SK-N-SH (cell line): ENCODE measurements at regions not wholly inside any gene's neighbourhood (a gene's known extent, or its start where the extent isn't known, plus 50 kb on each side); places are given as distances from the start of the nearest gene placed in this dataset.

Experiments used
- CTCF ChIA-PET: fragments of 300-600, 350-600 bp; formaldehyde crosslinking; extraction: SDS; loops from one replicate; lab custom pipeline; 2021; lab: Yijun Ruan, JAX
- POLR2A ChIA-PET: fragments of 350-600 bp; sonication (Branson Sonifier 250); formaldehyde crosslinking; extraction: SDS; loops from one replicate; lab custom pipeline; 2020; ENCODE audit warnings: antibody characterized with exemption, inconsistent platforms; lab: Yijun Ruan, JAX
- DNase-seq: peaks from one replicate; pipeline ENCODE4 v3.0.0; 2012
- H2AFZ ChIP-seq: fragments of 200-600 bp; sonication (generic); 2 replicates; pipeline ENCODE4 v1.8.1; 2016; ENCODE audit warnings: antibody characterized with exemption, mild to moderate bottlenecking, low read depth
- H3F3A ChIP-seq: fragments of 200-600 bp; sonication (generic); replicated peaks from 2 replicates; pipeline ENCODE3; 2016; ENCODE audit warnings: antibody characterized with exemption, mild to moderate bottlenecking; ENCODE audit not compliant: insufficient read depth
- H3K27ac ChIP-seq, 2 experiments: fragments of 200-500 bp in 1 of 2; fragments of 200-600 bp in 1 of 2; sonication (Bioruptor generic) in 1 of 2; sonication (generic), shearing (Covaris generic) in 1 of 2; 2 replicates each; pipeline versions ENCODE4 v1.5.1 to v1.6.1; 2014 to 2016; ENCODE audit warnings: low read depth in 2 of 2, inconsistent platforms in 1 of 2, low read length in 1 of 2, mild to moderate bottlenecking in 1 of 2, mixed read lengths in 1 of 2
- H3K27me3 ChIP-seq: fragments of 200-600 bp; sonication (generic), shearing (Covaris generic); 2 replicates; pipeline ENCODE4 v1.6.1; 2016; ENCODE audit warnings: mixed run types; ENCODE audit not compliant: insufficient read depth
- H3K36me3 ChIP-seq, 2 experiments: fragments of 200-500 bp in 1 of 2; fragments of 200-600 bp in 1 of 2; sonication (Bioruptor generic) in 1 of 2; sonication (generic) in 1 of 2; replicated peaks in 1 of 2; 2 replicates each; pipeline versions ENCODE3 to v1.5.1; 2014 to 2016; ENCODE audit warnings: low read length in 1 of 2, mild to moderate bottlenecking in 1 of 2; ENCODE audit not compliant: insufficient read depth in 2 of 2, control insufficient read depth in 1 of 2
- H3K4me1 ChIP-seq, 2 experiments: fragments of 200-500 bp in 1 of 2; fragments of 200-600 bp in 1 of 2; sonication (Bioruptor generic) in 1 of 2; sonication (generic), shearing (Covaris generic) in 1 of 2; 2 replicates each; pipeline versions ENCODE4 v1.5.1 to v1.6.1; 2014 to 2016; ENCODE audit warnings: low read depth in 1 of 2, low read length in 1 of 2, mixed run types in 1 of 2; ENCODE audit not compliant: insufficient read depth in 2 of 2, control insufficient read depth in 1 of 2
- H3K4me2 ChIP-seq: fragments of 200-600 bp; sonication (generic), shearing (Covaris generic); 2 replicates; pipeline ENCODE4 v1.6.1; 2017; ENCODE audit warnings: mixed run types
- H3K4me3 ChIP-seq, 2 experiments: fragments of 200-500 bp in 1 of 2; fragments of 200-600 bp in 1 of 2; sonication (Bioruptor generic) in 1 of 2; sonication (generic), shearing (Covaris generic) in 1 of 2; 2 replicates each; pipeline versions ENCODE4 v1.5.1 to v1.8.1; 2014 to 2016; ENCODE audit warnings: low read depth in 2 of 2, inconsistent platforms in 1 of 2, low read length in 1 of 2, mild to moderate bottlenecking in 1 of 2, mixed read lengths in 1 of 2, moderate library complexity in 1 of 2
- H3K79me2 ChIP-seq: fragments of 200-600 bp; sonication (generic); 2 replicates; pipeline ENCODE4 v1.8.1; 2017; ENCODE audit warnings: mild to moderate bottlenecking; ENCODE audit not compliant: insufficient read depth
- H3K9ac ChIP-seq: fragments of 200-600 bp; sonication (generic); 2 replicates; pipeline ENCODE4 v1.6.1; 2017; ENCODE audit warnings: mixed run types
- H3K9me2 ChIP-seq: fragments of 200-600 bp; sonication (generic); 2 replicates; pipeline ENCODE4 v1.6.1; 2017; ENCODE audit warnings: mixed run types
- H3K9me3 ChIP-seq: fragments of 200-600 bp; sonication (generic); 2 replicates; pipeline ENCODE4 v1.6.1; 2017; ENCODE audit warnings: mixed run types, mild to moderate bottlenecking, moderate library complexity
- H4K20me1 ChIP-seq: fragments of 200-600 bp; sonication (generic); 2 replicates; pipeline ENCODE4 v1.6.1; 2017; ENCODE audit warnings: mild to moderate bottlenecking, mixed run types; ENCODE audit not compliant: insufficient read depth
- EP300 ChIP-seq, 2 experiments: IDR thresholded peaks; 2 replicates each; pipeline versions ENCODE4 v1.4.0 to v1.6.1; 2012; ENCODE audit warnings: borderline replicate concordance in 1 of 2, low read depth in 1 of 2, low read length in 1 of 2
- FOXM1 ChIP-seq: IDR thresholded peaks from 2 replicates; pipeline ENCODE4 v1.4.0; 2012; ENCODE audit warnings: low read depth, mild to moderate bottlenecking
- GABPA ChIP-seq: IDR thresholded peaks from 2 replicates; pipeline ENCODE4 v1.4.0; 2012; ENCODE audit warnings: low read depth, mild to moderate bottlenecking
- GATA2 ChIP-seq: sonication (generic); formaldehyde crosslinking; IDR thresholded peaks from 2 replicates; pipeline ENCODE4 v1.5.0; 2020; ENCODE audit warnings: mild to moderate bottlenecking, missing genetic modification reagents
- MEF2A ChIP-seq: IDR thresholded peaks from 2 replicates; pipeline ENCODE4 v1.4.0; 2012; ENCODE audit warnings: low read depth, borderline replicate concordance
- POLR2AphosphoS5 ChIP-seq: IDR thresholded peaks from 2 replicates; pipeline ENCODE4 v1.6.1; 2012; ENCODE audit warnings: low read depth, low read length
- RXRA ChIP-seq: IDR thresholded peaks from 2 replicates; pipeline ENCODE4 v1.4.0; 2012; ENCODE audit warnings: low read depth, mild to moderate bottlenecking, borderline replicate concordance
- TAF1 ChIP-seq: IDR thresholded peaks from 2 replicates; pipeline ENCODE4 v1.6.1; 2012; ENCODE audit warnings: low read depth, mild to moderate bottlenecking, low read length, moderate library complexity, borderline replicate concordance
- TEAD4 ChIP-seq: IDR thresholded peaks from 2 replicates; pipeline ENCODE4 v1.4.0; 2012; ENCODE audit warnings: mild to moderate bottlenecking, borderline replicate concordance; ENCODE audit not compliant: insufficient read depth
- YY1 ChIP-seq: IDR thresholded peaks from 2 replicates; pipeline ENCODE4 v1.4.0; 2012; ENCODE audit warnings: low read depth, mild to moderate bottlenecking
- WGBS: methylation state at CpG from one replicate; pipeline ENCODE4 v1.1.6; 2017; ENCODE audit warnings: low lambda C conversion rate; 5-methylcytosine and 5-hydroxymethylcytosine counted together
- TF ChIP-seq, protein P1 (sequence below): fragments of 200-600 bp; sonication (generic); IDR thresholded peaks from 2 replicates; pipeline ENCODE4 v1.6.1; 2017; ENCODE audit warnings: antibody characterized with exemption, mild to moderate bottlenecking, moderate library complexity
- TF ChIP-seq, protein P2 (sequence below): IDR thresholded peaks from 2 replicates; pipeline ENCODE4 v1.6.1; 2012; ENCODE audit warnings: mild to moderate bottlenecking, low read depth, low read length, moderate library complexity

DNA sequence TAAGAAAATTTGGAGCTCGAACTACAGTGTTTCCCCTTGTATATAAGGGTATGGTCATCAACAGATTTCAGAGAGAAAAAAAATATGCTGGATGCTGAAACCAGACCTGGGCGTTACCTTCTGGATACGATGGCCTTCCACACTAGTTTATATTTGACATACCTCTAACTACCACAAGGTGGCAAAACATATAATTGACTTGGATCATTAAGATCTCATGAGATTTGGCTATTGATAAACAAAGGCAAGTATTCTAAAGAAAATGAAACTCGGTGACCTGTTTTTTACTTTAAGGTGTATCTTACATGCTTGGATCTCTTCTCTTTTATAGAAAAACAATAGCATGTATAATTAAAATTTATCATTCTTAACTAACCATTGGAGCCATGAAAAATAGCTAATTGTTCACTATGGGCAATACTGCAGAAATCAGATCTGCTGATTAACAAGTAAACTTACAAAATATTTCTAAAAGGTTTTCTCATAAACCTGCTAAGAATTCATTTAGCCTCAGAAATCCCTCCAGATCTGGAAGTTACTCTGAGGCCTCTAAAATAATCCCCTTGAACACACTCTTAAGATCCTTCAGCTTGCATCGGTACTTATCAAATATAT, 300.6 kb upstream of the KCNH8 start (continued):
- TF ChIP-seq, protein P1, sequence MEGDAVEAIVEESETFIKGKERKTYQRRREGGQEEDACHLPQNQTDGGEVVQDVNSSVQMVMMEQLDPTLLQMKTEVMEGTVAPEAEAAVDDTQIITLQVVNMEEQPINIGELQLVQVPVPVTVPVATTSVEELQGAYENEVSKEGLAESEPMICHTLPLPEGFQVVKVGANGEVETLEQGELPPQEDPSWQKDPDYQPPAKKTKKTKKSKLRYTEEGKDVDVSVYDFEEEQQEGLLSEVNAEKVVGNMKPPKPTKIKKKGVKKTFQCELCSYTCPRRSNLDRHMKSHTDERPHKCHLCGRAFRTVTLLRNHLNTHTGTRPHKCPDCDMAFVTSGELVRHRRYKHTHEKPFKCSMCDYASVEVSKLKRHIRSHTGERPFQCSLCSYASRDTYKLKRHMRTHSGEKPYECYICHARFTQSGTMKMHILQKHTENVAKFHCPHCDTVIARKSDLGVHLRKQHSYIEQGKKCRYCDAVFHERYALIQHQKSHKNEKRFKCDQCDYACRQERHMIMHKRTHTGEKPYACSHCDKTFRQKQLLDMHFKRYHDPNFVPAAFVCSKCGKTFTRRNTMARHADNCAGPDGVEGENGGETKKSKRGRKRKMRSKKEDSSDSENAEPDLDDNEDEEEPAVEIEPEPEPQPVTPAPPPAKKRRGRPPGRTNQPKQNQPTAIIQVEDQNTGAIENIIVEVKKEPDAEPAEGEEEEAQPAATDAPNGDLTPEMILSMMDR = peak; percentile 58
- TF ChIP-seq GABPA = no peak

DNA sequence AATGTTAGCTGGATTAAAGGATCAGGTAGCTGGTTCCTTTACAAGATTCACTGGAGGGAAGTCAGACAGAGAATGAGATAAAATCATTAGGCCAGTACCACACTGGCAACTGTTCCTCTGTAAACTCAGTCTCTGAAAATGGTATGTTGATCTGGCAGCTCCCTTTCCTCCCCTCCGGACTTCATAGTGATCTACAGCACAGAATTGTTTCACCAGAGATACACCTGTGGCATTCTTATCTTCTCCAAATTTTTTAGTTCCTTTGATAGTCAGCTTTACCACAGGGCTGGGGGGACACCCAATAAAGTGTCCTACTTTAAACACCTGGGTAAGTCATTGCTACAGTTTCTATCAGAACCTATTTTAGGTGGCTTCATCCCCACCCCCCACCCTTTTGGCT, 304.3 kb upstream of the KCNH8 start:
- no peak overlapping the region for H3K9ac ChIP-seq
- ChIA-PET POLR2A (no interaction called here), CTCF (interaction anchor here (1.4 to 1.8 kb wide), 5 partner anchors 8 to 145 kb away, joined by 3 to 5 read pairs (median 4); no protein-coding TSS in a partner anchor)
- no peak for DNase-seq
- H3F3A ChIP-seq = no peaks in the 10 kb centered on the region
- no peaks in the 10 kb centered on the region for H3K36me3 ChIP-seq
- TF ChIP-seq TAF1 = no peak
- no peak for TF ChIP-seq MEF2A
- TF ChIP-seq POLR2AphosphoS5 = no peak
- TF ChIP-seq RXRA = no peak
- no peak for TF ChIP-seq YY1
- TF ChIP-seq, protein P2, sequence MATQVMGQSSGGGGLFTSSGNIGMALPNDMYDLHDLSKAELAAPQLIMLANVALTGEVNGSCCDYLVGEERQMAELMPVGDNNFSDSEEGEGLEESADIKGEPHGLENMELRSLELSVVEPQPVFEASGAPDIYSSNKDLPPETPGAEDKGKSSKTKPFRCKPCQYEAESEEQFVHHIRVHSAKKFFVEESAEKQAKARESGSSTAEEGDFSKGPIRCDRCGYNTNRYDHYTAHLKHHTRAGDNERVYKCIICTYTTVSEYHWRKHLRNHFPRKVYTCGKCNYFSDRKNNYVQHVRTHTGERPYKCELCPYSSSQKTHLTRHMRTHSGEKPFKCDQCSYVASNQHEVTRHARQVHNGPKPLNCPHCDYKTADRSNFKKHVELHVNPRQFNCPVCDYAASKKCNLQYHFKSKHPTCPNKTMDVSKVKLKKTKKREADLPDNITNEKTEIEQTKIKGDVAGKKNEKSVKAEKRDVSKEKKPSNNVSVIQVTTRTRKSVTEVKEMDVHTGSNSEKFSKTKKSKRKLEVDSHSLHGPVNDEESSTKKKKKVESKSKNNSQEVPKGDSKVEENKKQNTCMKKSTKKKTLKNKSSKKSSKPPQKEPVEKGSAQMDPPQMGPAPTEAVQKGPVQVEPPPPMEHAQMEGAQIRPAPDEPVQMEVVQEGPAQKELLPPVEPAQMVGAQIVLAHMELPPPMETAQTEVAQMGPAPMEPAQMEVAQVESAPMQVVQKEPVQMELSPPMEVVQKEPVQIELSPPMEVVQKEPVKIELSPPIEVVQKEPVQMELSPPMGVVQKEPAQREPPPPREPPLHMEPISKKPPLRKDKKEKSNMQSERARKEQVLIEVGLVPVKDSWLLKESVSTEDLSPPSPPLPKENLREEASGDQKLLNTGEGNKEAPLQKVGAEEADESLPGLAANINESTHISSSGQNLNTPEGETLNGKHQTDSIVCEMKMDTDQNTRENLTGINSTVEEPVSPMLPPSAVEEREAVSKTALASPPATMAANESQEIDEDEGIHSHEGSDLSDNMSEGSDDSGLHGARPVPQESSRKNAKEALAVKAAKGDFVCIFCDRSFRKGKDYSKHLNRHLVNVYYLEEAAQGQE = no peak
- TF ChIP-seq EP300 (IDR thresholded peaks at IDR 0.05; ENCODE audit: borderline replicate concordance in 1 of 2, low read depth in 1 of 2, low read length in 1 of 2) = no peak
- no peak for TF ChIP-seq GATA2 (CRISPR knock-in tag)
- TF ChIP-seq FOXM1 = no peak
- no peak for TF ChIP-seq TEAD4
- H3K9me3 ChIP-seq = no peaks in the 10 kb centered on the region
- H3K4me3 ChIP-seq = no peak overlapping the region
- 54% methylated on average over 1 of the region's 1 CpG for WGBS
- H3K4me1 ChIP-seq = no peaks in the 10 kb centered on the region
- H3K4me2 ChIP-seq = no peak overlapping the region
- no peaks in the 10 kb centered on the region for H3K79me2 ChIP-seq
- H3K27me3 ChIP-seq = no peaks in the 10 kb centered on the region
- H3K27ac ChIP-seq = no peak overlapping the region
- no peaks in the 10 kb centered on the region for H4K20me1 ChIP-seq
- H3K9me2 ChIP-seq = no peaks in the 10 kb centered on the region
- H2AFZ ChIP-seq = no peak overlapping the region
